ENCODE measurements at regions not wholly inside any gene's neighbourhood (a gene's known extent, or its start where the extent isn't known, plus 50 kb on each side); places are given as distances from the start of the nearest gene placed in this dataset.
A peak's percentile ranks its signal among the peaks of the same experiment; 100 is the strongest.

DNA sequence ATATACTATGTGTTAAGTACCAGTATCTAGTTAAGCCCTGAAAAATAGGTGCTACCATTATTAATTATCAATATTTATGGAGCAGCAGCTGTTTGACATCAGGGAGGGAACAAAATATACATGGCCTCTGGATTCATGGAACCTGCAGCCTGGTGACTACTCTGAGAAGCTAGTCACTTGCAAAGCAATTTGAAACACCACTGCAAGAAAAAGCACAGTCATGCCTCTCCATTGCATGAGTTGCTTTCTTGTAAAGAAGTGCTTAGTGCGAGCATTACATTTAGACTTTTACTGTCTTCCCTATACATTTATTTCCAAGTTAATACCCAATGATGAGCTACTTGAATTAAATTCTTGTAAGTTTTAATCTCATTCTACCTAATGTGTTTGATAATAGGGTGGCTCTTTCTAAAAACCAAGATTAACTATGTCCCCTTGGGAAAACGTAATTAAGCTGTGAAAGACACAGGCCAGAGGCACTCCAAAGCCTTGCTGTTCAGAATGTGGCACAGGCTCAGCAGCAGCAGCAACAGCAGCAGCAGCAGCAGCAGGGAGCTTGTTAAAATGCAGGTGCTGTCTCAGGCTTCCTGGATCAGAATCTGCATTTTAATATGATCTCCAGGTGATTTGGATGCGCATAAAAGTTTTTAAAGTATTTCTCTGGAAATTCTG lies 83.6 kb downstream of the PFDN4 start:
- in situ Hi-C loops (cut with MboI) = no loop called here
- WGBS, 2 experiments (ENCODE audit: low coverage in 1 of 2, low lambda C conversion rate in 2 of 2, missing lambda C conversion rate in 2 of 2) = 75 to 80% methylated on average over 3 of the region's 3 CpGs

DNA sequence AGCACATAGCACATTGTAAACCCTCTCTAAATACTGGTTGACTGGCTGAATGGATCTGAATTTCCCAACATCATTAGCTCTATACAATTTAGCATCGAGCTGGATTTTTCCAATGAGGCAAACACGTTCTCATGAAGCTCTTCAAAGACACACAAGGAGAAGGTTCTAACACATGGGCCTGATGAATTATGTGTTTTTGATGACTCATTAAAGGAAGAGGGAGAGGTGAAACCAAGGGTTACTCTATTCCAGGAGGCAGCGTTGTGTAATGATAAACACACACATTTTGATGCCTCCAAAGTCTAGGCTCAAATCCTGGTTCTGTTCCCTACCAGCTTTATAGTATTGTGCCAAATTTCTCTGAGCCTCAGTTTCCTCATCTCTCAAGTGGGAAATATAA lies 84.3 kb downstream of the PFDN4 start:
- TF ChIP-seq EZH2 (IDR thresholded peaks at IDR 0.05; ENCODE audit: insufficient read depth, poor library complexity, severe bottlenecking) (no peak), EZH2phosphoT487 (IDR thresholded peaks at IDR 0.05; ENCODE audit: insufficient read depth, low read depth) (no peak)
- Histone ChIP-seq H3K9me3 (ENCODE audit: low read depth) (no peaks in the 10 kb centered on the region), H3K4me1 (ENCODE audit: insufficient read depth) (peaks cover 8% of the 10 kb centered on the region; the same call in 1 of the 2 replicates), H3K79me2 (ENCODE audit: insufficient read depth) (no peaks in the 10 kb centered on the region), H4K20me1 (ENCODE audit: insufficient read depth) (no peaks in the 10 kb centered on the region), H3K4me3 (no peak overlapping the region), H3K4me2 (ENCODE audit: unreplicated experiment) (no peak overlapping the region), H3F3A (ENCODE audit: insufficient read depth) (no peaks in the 10 kb centered on the region), H2AFZ (no peak overlapping the region), H3K27me3 (replicated peaks; ENCODE audit: insufficient read depth) (no peaks in the 10 kb centered on the region), H3K9me2 (ENCODE audit: insufficient read depth) (no peaks in the 10 kb centered on the region), H3K9ac (no peak overlapping the region), H3K27ac (no peak overlapping the region), H3K36me3 (ENCODE audit: low read depth) (no peaks in the 10 kb centered on the region)
- in situ Hi-C loops (cut with MboI) = no loop called here
- peak; percentile 38 for DNase-seq
- WGBS, 2 experiments (ENCODE audit: low coverage in 1 of 2, low lambda C conversion rate in 2 of 2, missing lambda C conversion rate in 2 of 2) = 41 to 43% methylated on average over 3 of the region's 3 CpGs

More for the DNA sequence above, 83.6 kb downstream of the PFDN4 start:
- peaks cover 8% of the 10 kb centered on the region; the same call in 1 of the 2 replicates for H3K4me1 ChIP-seq (ENCODE audit: insufficient read depth)
- no peaks in the 10 kb centered on the region for H3K27me3 ChIP-seq (replicated peaks; ENCODE audit: insufficient read depth)
- H3K9me3 ChIP-seq (ENCODE audit: low read depth) = no peaks in the 10 kb centered on the region
- H3K27ac ChIP-seq = no peak overlapping the region
- no peaks in the 10 kb centered on the region for H4K20me1 ChIP-seq (ENCODE audit: insufficient read depth)
- H3K4me2 ChIP-seq (ENCODE audit: unreplicated experiment) = no peak overlapping the region
- H3K9me2 ChIP-seq (ENCODE audit: insufficient read depth) = no peaks in the 10 kb centered on the region
- no peak overlapping the region for H3K9ac ChIP-seq
- H3F3A ChIP-seq (ENCODE audit: insufficient read depth) = no peaks in the 10 kb centered on the region
- H2AFZ ChIP-seq = no peak overlapping the region
- TF ChIP-seq EZH2phosphoT487 (IDR thresholded peaks at IDR 0.05; ENCODE audit: insufficient read depth, low read depth) = no peak
- no peak for TF ChIP-seq EZH2 (IDR thresholded peaks at IDR 0.05; ENCODE audit: insufficient read depth, poor library complexity, severe bottlenecking)
- no peaks in the 10 kb centered on the region for H3K79me2 ChIP-seq (ENCODE audit: insufficient read depth)
- no peak overlapping the region for H3K4me3 ChIP-seq
- DNase-seq = no peak
- no peaks in the 10 kb centered on the region for H3K36me3 ChIP-seq (ENCODE audit: low read depth)

DNA sequence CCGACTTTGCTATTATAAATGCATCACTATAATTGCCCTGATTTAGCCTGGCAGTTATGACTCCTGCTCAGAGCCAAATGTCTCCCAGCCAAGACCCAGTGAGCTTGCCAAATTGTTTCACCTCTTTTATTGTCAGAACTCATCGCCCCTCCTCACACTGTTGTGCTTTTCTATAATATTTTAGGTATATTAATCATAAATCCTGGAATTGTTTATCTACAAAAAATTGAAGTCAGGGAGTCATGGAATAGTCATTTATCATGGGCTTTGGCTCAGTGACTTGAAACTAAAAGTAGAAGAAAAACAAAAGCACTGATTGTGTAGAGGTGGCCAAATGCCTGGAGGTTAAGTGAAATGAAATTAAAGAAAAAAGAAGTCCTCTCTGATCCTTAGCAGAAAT lies 85.6 kb downstream of the PFDN4 start:
- H2AFZ ChIP-seq = no peak overlapping the region
- H3K9me2 ChIP-seq (ENCODE audit: insufficient read depth) = no peaks in the 10 kb centered on the region
- H3K4me3 ChIP-seq = no peak overlapping the region
- no peak for TF ChIP-seq EZH2 (IDR thresholded peaks at IDR 0.05; ENCODE audit: insufficient read depth, poor library complexity, severe bottlenecking)
- no peak for TF ChIP-seq EZH2phosphoT487 (IDR thresholded peaks at IDR 0.05; ENCODE audit: insufficient read depth, low read depth)
- H3K27me3 ChIP-seq (replicated peaks; ENCODE audit: insufficient read depth) = no peaks in the 10 kb centered on the region
- H3K79me2 ChIP-seq (ENCODE audit: insufficient read depth) = no peaks in the 10 kb centered on the region
- in situ Hi-C loops (cut with MboI) = no loop called here
- H3K4me1 ChIP-seq (ENCODE audit: insufficient read depth) = peaks cover 8% of the 10 kb centered on the region; the same call in 1 of the 2 replicates
- no peaks in the 10 kb centered on the region for H4K20me1 ChIP-seq (ENCODE audit: insufficient read depth)
- WGBS, 2 experiments (ENCODE audit: low coverage in 1 of 2, low lambda C conversion rate in 2 of 2, missing lambda C conversion rate in 2 of 2) = 7 to 10% methylated on average over 2 of the region's 2 CpGs
- no peaks in the 10 kb centered on the region for H3K36me3 ChIP-seq (ENCODE audit: low read depth)
- no peak overlapping the region for H3K27ac ChIP-seq
- DNase-seq = no peak
- H3F3A ChIP-seq (ENCODE audit: insufficient read depth) = no peaks in the 10 kb centered on the region
- no peaks in the 10 kb centered on the region for H3K9me3 ChIP-seq (ENCODE audit: low read depth)
- no peak overlapping the region for H3K4me2 ChIP-seq (ENCODE audit: unreplicated experiment)
- no peak overlapping the region for H3K9ac ChIP-seq

DNA sequence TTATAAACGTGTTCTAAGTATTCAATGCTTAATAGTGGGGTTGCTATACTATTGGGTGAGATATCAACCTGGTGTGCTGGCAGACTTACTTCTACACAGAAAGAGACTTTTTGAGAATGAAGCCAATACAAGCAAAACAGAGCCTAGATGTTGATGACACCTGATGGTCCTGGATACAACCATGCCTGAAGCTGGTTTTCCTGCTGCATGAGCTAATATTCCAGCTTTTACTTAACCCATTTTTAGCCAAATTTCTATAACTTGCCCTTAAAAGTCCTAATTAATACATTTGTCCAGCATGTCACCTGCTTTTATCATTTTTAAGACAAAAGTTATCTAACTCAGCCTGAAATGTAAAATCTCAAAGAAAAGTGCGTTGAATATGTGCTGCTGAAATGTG lies 86.2 kb downstream of the PFDN4 start:
- Histone ChIP-seq H3K9me2 (ENCODE audit: insufficient read depth) (no peaks in the 10 kb centered on the region), H3K9ac (no peak overlapping the region), H3K9me3 (ENCODE audit: low read depth) (no peaks in the 10 kb centered on the region), H3K4me2 (ENCODE audit: unreplicated experiment) (no peak overlapping the region), H3K4me3 (no peak overlapping the region), H3K79me2 (ENCODE audit: insufficient read depth) (no peaks in the 10 kb centered on the region), H3K27ac (no peak overlapping the region), H2AFZ (no peak overlapping the region), H3F3A (ENCODE audit: insufficient read depth) (no peaks in the 10 kb centered on the region), H3K4me1 (ENCODE audit: insufficient read depth) (peaks cover 8% of the 10 kb centered on the region; the same call in 1 of the 2 replicates), H4K20me1 (ENCODE audit: insufficient read depth) (no peaks in the 10 kb centered on the region), H3K36me3 (ENCODE audit: low read depth) (no peaks in the 10 kb centered on the region), H3K27me3 (replicated peaks; ENCODE audit: insufficient read depth) (no peaks in the 10 kb centered on the region)
- TF ChIP-seq EZH2phosphoT487 (IDR thresholded peaks at IDR 0.05; ENCODE audit: insufficient read depth, low read depth) = no peak
- TF ChIP-seq EZH2 (IDR thresholded peaks at IDR 0.05; ENCODE audit: insufficient read depth, poor library complexity, severe bottlenecking) = no peak
- DNase-seq = no peak
- WGBS, 2 experiments (ENCODE audit: low coverage in 1 of 2, low lambda C conversion rate in 2 of 2, missing lambda C conversion rate in 2 of 2) = 41 to 50% methylated on average over 2 of the region's 2 CpGs
- in situ Hi-C loops (cut with MboI) = no loop called here

Data from GM23248 (cell line).